Fibroblast of skin of back (primary cell): ENCODE measurements at regions not wholly inside any gene's neighbourhood (a gene's known extent, or its start where the extent isn't known, plus 50 kb on each side); places are given as distances from the start of the nearest gene placed in this dataset.

Source experiments
- DNase-seq: peaks from one replicate; pipeline ENCODE4 v3.0.0-alpha.2; 2013

GRCh38 chr13:73496711-73497110, 437.9 kb downstream of the KLF5 start:
- DNase-seq: no peak

- DNase-seq: peak; percentile 16
These were observed 434.0 kb downstream of the KLF5 start for GRCh38 chr13:73492811-73493210.

- DNase-seq: no peak
These were observed 423.8 kb downstream of the KLF5 start for GRCh38 chr13:73482556-73482955.

- no peak for DNase-seq
These were observed 423.2 kb downstream of the KLF5 start for GRCh38 chr13:73481886-73482445.

- no peak for DNase-seq
These were observed 422.2 kb downstream of the KLF5 start for GRCh38 chr13:73480779-73481559.

GRCh38 chr13:73479856-73480255, 421.1 kb downstream of the KLF5 start:
- DNase-seq: no peak

- no peak for DNase-seq
These were observed 420.5 kb downstream of the KLF5 start for GRCh38 chr13:73479351-73479750.

GRCh38 chr13:73477441-73477840, 418.6 kb downstream of the KLF5 start:
- DNase-seq: no peak

- no peak for DNase-seq
These were observed 414.2 kb downstream of the KLF5 start for GRCh38 chr13:73473016-73473415.

- peak; percentile 12 for DNase-seq
These were observed 408.3 kb downstream of the KLF5 start for GRCh38 chr13:73467125-73467524.

- DNase-seq: no peak
These were observed 407.8 kb downstream of the KLF5 start for GRCh38 chr13:73466561-73466960.

- peak; percentile 86 for DNase-seq
These were observed 406.8 kb downstream of the KLF5 start for GRCh38 chr13:73465617-73465971.

- DNase-seq: no peak
These were observed 406.2 kb downstream of the KLF5 start for GRCh38 chr13:73464758-73465616.

GRCh38 chr13:73462241-73462640, 403.4 kb downstream of the KLF5 start:
- DNase-seq: peak; percentile 71

GRCh38 chr13:73451221-73452029, 392.6 kb downstream of the KLF5 start:
- DNase-seq: no peak

- no peak for DNase-seq
These were observed 391.8 kb downstream of the KLF5 start for GRCh38 chr13:73450583-73450982.

- DNase-seq: no peak
These were observed 390.4 kb downstream of the KLF5 start for GRCh38 chr13:73449252-73449651.

- DNase-seq: peak; percentile 25
These were observed 381.6 kb downstream of the KLF5 start for GRCh38 chr13:73440296-73440895.

GRCh38 chr13:73433890-73434289, 375.1 kb downstream of the KLF5 start:
- DNase-seq: no peak

- DNase-seq: no peak
These were observed 374.7 kb downstream of the KLF5 start for GRCh38 chr13:73433458-73433857.

GRCh38 chr13:73429701-73430100, 370.9 kb downstream of the KLF5 start:
- peak; percentile 21 for DNase-seq

GRCh38 chr13:73428706-73429105, 369.9 kb downstream of the KLF5 start:
- no peak for DNase-seq
